ENCODE measurements at regions not wholly inside any gene's neighbourhood (a gene's known extent, or its start where the extent isn't known, plus 50 kb on each side); places are given as distances from the start of the nearest gene placed in this dataset.
"Not testable (repeated sequence)": the region's sequence is repeated elsewhere in the genome, so short reads cannot be mapped to it uniquely, and the experiment has no call there.

DNA sequence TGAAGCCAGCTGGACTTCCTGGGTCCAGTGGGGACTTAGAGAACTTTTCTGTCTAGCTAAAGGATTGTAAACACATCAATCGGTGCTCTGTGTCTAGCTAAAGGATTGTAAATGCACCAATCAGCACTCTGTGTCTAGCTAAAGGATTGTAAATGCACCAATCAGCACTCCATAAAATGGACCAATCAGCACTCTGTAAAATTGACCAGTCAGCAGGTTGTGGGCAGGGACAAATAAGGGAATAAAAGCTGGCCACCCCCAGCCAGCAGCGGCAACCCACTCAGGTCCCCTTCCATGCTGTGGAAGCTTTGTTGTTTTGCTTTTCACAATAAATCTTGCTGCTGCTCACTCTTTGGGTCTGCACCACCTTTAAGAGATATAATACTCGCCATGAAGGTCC is 622.6 kb downstream of the IPMK start:
- not testable (repeated sequence) for TF ChIP-seq EZH2 (IDR thresholded peaks at IDR 0.05; ENCODE audit: borderline replicate concordance, low read depth, low read length, poor library complexity, severe bottlenecking); CTCF (conservative IDR thresholded peaks at IDR 0.05; ENCODE audit: low read depth, low read length)
